Occipital lobe (tissue), 1 donor: ENCODE measurements at regions not wholly inside any gene's neighbourhood (a gene's known extent, or its start where the extent isn't known, plus 50 kb on each side); places are given as distances from the start of the nearest gene placed in this dataset.

Experiments
- DNase-seq: peaks from one replicate; lab custom pipeline; 2025; lab: John Stamatoyannopoulos, UW

GRCh38 chr6:22807261-22807660 is 237.9 kb downstream of the HDGFL1 start:
- DNase-seq: no peak

- no peak for DNase-seq
These were observed 238.5 kb downstream of the HDGFL1 start for GRCh38 chr6:22807818-22808217.

- no peak for DNase-seq
These were observed 239.1 kb downstream of the HDGFL1 start for GRCh38 chr6:22808466-22808865.

GRCh38 chr6:22809370-22809769 is 240.0 kb downstream of the HDGFL1 start:
- DNase-seq: no peak

- no peak for DNase-seq
These were observed 249.8 kb downstream of the HDGFL1 start for GRCh38 chr6:22819209-22819608.

- DNase-seq: no peak
These were observed 252.4 kb downstream of the HDGFL1 start for GRCh38 chr6:22821664-22822320.

GRCh38 chr6:22825210-22825609 is 255.8 kb downstream of the HDGFL1 start:
- DNase-seq: no peak

GRCh38 chr6:22826961-22827360 is 257.6 kb downstream of the HDGFL1 start:
- no peak for DNase-seq

- DNase-seq: no peak
These were observed 258.4 kb downstream of the HDGFL1 start for GRCh38 chr6:22827760-22828159.

GRCh38 chr6:22828179-22829062 is 259.1 kb downstream of the HDGFL1 start:
- no peak for DNase-seq

- no peak for DNase-seq
These were observed 259.7 kb downstream of the HDGFL1 start for GRCh38 chr6:22829070-22829469.

- DNase-seq: no peak
These were observed 261.1 kb downstream of the HDGFL1 start for GRCh38 chr6:22830463-22830862.

GRCh38 chr6:22833191-22833590 is 263.8 kb downstream of the HDGFL1 start:
- no peak for DNase-seq

- no peak for DNase-seq
These were observed 269.0 kb downstream of the HDGFL1 start for GRCh38 chr6:22838345-22838744.

GRCh38 chr6:22845467-22845866 is 276.1 kb downstream of the HDGFL1 start:
- DNase-seq: no peak

- DNase-seq: no peak
These were observed 278.8 kb downstream of the HDGFL1 start for GRCh38 chr6:22848121-22848520.

GRCh38 chr6:22849921-22850320 is 280.6 kb downstream of the HDGFL1 start:
- DNase-seq: no peak

- no peak for DNase-seq
These were observed 282.7 kb downstream of the HDGFL1 start for GRCh38 chr6:22852101-22852500.

- DNase-seq: no peak
These were observed 304.3 kb downstream of the HDGFL1 start for GRCh38 chr6:22873513-22874136.

GRCh38 chr6:22875845-22876244 is 306.5 kb downstream of the HDGFL1 start:
- no peak for DNase-seq

- no peak for DNase-seq
These were observed 308.9 kb downstream of the HDGFL1 start for GRCh38 chr6:22878324-22878701.

GRCh38 chr6:22878706-22879105 is 309.3 kb downstream of the HDGFL1 start:
- no peak for DNase-seq
